SK-N-MC (cell line): ENCODE measurements at regions not wholly inside any gene's neighbourhood (a gene's known extent, or its start where the extent isn't known, plus 50 kb on each side); places are given as distances from the start of the nearest gene placed in this dataset.

ENCODE experiments used
- EZH2 ChIP-seq: fragments of 200-600 bp; sonication (generic); IDR thresholded peaks from one replicate; pipeline ENCODE4 v1.6.1; 2017; ENCODE audit warnings: antibody characterized with exemption
- FOXP2 ChIP-seq: optimal IDR thresholded peaks from 2 replicates; pipeline ENCODE3; 2011; ENCODE audit warnings: mild to moderate bottlenecking, moderate library complexity; ENCODE audit not compliant: insufficient read depth; ENCODE audit errors: extremely low read length, control extremely low read depth
- POLR2AphosphoS5 ChIP-seq: IDR thresholded peaks from 2 replicates; pipeline ENCODE4 v1.6.1; 2012; ENCODE audit warnings: mild to moderate bottlenecking, low read depth, low read length, borderline replicate concordance

- TF ChIP-seq EZH2 = no peak
- TF ChIP-seq POLR2AphosphoS5 = no peak
- no peak for TF ChIP-seq FOXP2
Measured at GRCh38 chr19:27758626-27759505, 1454.1 kb downstream of the UQCRFS1 start.
